ENCODE measurements at regions not wholly inside any gene's neighbourhood (a gene's known extent, or its start where the extent isn't known, plus 50 kb on each side); places are given as distances from the start of the nearest gene placed in this dataset.
"Not testable (repeated sequence)": the region's sequence is repeated elsewhere in the genome, so short reads cannot be mapped to it uniquely, and the experiment has no call there.

GRCh38 chr5:135279328-135279727 lies 119.7 kb downstream of the MACROH2A1 start:
- no peak for DNase-seq

- no peak for DNase-seq
These were observed 122.9 kb downstream of the MACROH2A1 start for GRCh38 chr5:135276151-135276550.

GRCh38 chr5:135273212-135273611 lies 125.8 kb downstream of the MACROH2A1 start:
- no peak for DNase-seq

GRCh38 chr5:135272311-135272805 lies 126.7 kb downstream of the MACROH2A1 start:
- no peak for DNase-seq

GRCh38 chr5:135271533-135272310 lies 127.3 kb downstream of the MACROH2A1 start:
- no peak for DNase-seq

- DNase-seq = no peak
These were observed 129.1 kb downstream of the MACROH2A1 start for GRCh38 chr5:135269931-135270421.

GRCh38 chr5:135269199-135269598 lies 129.8 kb downstream of the MACROH2A1 start:
- DNase-seq = no peak

- no peak for DNase-seq
These were observed 132.1 kb downstream of the MACROH2A1 start for GRCh38 chr5:135266975-135267374.

GRCh38 chr5:135266303-135266635 lies 132.8 kb downstream of the MACROH2A1 start:
- no peak for DNase-seq

GRCh38 chr5:135265497-135266302 lies 133.3 kb downstream of the MACROH2A1 start:
- DNase-seq = no peak

- DNase-seq = no peak
These were observed 134.3 kb downstream of the MACROH2A1 start for GRCh38 chr5:135264451-135265440.

- peak; percentile 37 for DNase-seq
These were observed 135.9 kb downstream of the MACROH2A1 start for GRCh38 chr5:135263022-135263668.

GRCh38 chr5:135262364-135262763 lies 136.7 kb downstream of the MACROH2A1 start:
- no peak for DNase-seq

GRCh38 chr5:135260108-135260507 lies 138.9 kb downstream of the MACROH2A1 start:
- DNase-seq = not testable (repeated sequence)

GRCh38 chr5:135255461-135256178 lies 143.4 kb downstream of the MACROH2A1 start:
- no peak for DNase-seq

GRCh38 chr5:135254183-135254582 lies 144.8 kb downstream of the MACROH2A1 start:
- DNase-seq = no peak

- peak; percentile 15 for DNase-seq
These were observed 145.3 kb downstream of the MACROH2A1 start for GRCh38 chr5:135253601-135254178.

- peak; percentile 26 for DNase-seq
These were observed 147.9 kb downstream of the MACROH2A1 start for GRCh38 chr5:135251093-135251492.

- no peak for DNase-seq
These were observed 148.4 kb downstream of the MACROH2A1 start for GRCh38 chr5:135250671-135251070.

GRCh38 chr5:135249658-135250057 lies 149.4 kb downstream of the MACROH2A1 start:
- DNase-seq = peak; percentile 28

- DNase-seq = peak; percentile 15
These were observed 150.2 kb downstream of the MACROH2A1 start for GRCh38 chr5:135248801-135249231.

All from activated CD8-positive, alpha-beta memory T cell treated with anti-CD3 and anti-CD28 coated beads for 24 hours (primary cell).